IMR-90 (cell line): ENCODE measurements at regions not wholly inside any gene's neighbourhood (a gene's known extent, or its start where the extent isn't known, plus 50 kb on each side); places are given as distances from the start of the nearest gene placed in this dataset.

ENCODE experiments used
- ATAC-seq: fragments of 200-7000 bp; cut with Tn5 transposase; 2 replicates; pipeline ENCODE4 v1.9.1; 2020; ENCODE audit warnings: low read depth, mild to moderate bottlenecking, moderate library complexity
- BruUV-seq: library from RNA; stranded (reverse); fragments of 400-500 nt; replicated peaks from 2 replicates; lab custom pipeline; 2021; lab: Mats Ljungman, UMichigan
- CTCF ChIA-PET: fragments of 300-600 bp; formaldehyde crosslinking; extraction: SDS; loops from one replicate; lab custom pipeline; 2021; ENCODE audit warnings: antibody characterized with exemption; lab: Yijun Ruan, JAX
- POLR2A ChIA-PET: fragments of 300-600 bp; sonication (Branson Sonifier 250); formaldehyde crosslinking; loops from one replicate; lab custom pipeline; 2022; ENCODE audit warnings: antibody characterized with exemption; ENCODE audit not compliant: unreplicated experiment; lab: Charles Lee
- DNase-seq: peaks from one replicate; pipeline ENCODE4 v3.0.0; 2013
- H2AFZ ChIP-seq: replicated peaks from 2 replicates; pipeline ENCODE3; 2013; ENCODE audit warnings: low read length, mild to moderate bottlenecking; ENCODE audit not compliant: poor library complexity
- H2AK5ac ChIP-seq: 2 replicates; pipeline ENCODE4 v1.6.1; 2013; ENCODE audit warnings: low read depth, low read length, inconsistent platforms
- H2AK9ac ChIP-seq: replicated peaks from 2 replicates; pipeline ENCODE3; 2013; ENCODE audit warnings: mild to moderate bottlenecking, low read depth, low read length, moderate library complexity; ENCODE audit not compliant: poor library complexity
- H2BK120ac ChIP-seq: 2 replicates; pipeline ENCODE4 v1.6.1; 2013; ENCODE audit warnings: low read depth, low read length, inconsistent platforms
- H2BK15ac ChIP-seq: 3 replicates; pipeline ENCODE4 v1.6.1; 2013; ENCODE audit warnings: low read depth, low read length, inconsistent platforms
- H2BK20ac ChIP-seq: 2 replicates; pipeline ENCODE4 v1.6.1; 2013; ENCODE audit warnings: low read depth, mild to moderate bottlenecking, inconsistent platforms, low read length, moderate library complexity
- H2BK5ac ChIP-seq: 2 replicates; pipeline ENCODE4 v1.6.1; 2013; ENCODE audit warnings: mild to moderate bottlenecking, low read depth, low read length, inconsistent platforms; ENCODE audit not compliant: poor library complexity, severe bottlenecking
- H3K14ac ChIP-seq: replicated peaks from 2 replicates; pipeline ENCODE4 v1.6.1; 2013; ENCODE audit warnings: low read depth, low read length, inconsistent platforms
- H3K18ac ChIP-seq: 2 replicates; pipeline ENCODE4 v1.6.1; 2013; ENCODE audit warnings: low read depth, low read length, control low read depth
- H3K23ac ChIP-seq: 2 replicates; pipeline ENCODE4 v1.6.1; 2013; ENCODE audit warnings: low read depth, low read length, inconsistent platforms
- H3K27ac ChIP-seq: 2 replicates; pipeline ENCODE4 v1.5.1; 2013; ENCODE audit warnings: mild to moderate bottlenecking, control low read depth, low read length; ENCODE audit not compliant: insufficient read depth
- H3K27me3 ChIP-seq: 2 replicates; pipeline ENCODE4 v1.6.1; 2013; ENCODE audit warnings: low read length; ENCODE audit not compliant: control insufficient read depth, insufficient read depth
- H3K36me3 ChIP-seq: 2 replicates; pipeline ENCODE4 v1.6.1; 2013; ENCODE audit warnings: low read length, mixed read lengths; ENCODE audit not compliant: control insufficient read depth, insufficient read depth
- H3K4ac ChIP-seq: 2 replicates; pipeline ENCODE4 v1.6.1; 2013; ENCODE audit warnings: low read depth, low read length, inconsistent platforms
- H3K4me1 ChIP-seq: 2 replicates; pipeline ENCODE4 v1.6.1; 2013; ENCODE audit warnings: low read length, mixed read lengths; ENCODE audit not compliant: control insufficient read depth, insufficient read depth
- H3K4me2 ChIP-seq: 2 replicates; pipeline ENCODE4 v1.6.1; 2013; ENCODE audit warnings: low read depth, mild to moderate bottlenecking, control low read depth, low read length, moderate library complexity
- H3K4me3 ChIP-seq: 2 replicates; pipeline ENCODE4 v1.5.1; 2013; ENCODE audit warnings: low read depth, mild to moderate bottlenecking, control low read depth, low read length, moderate library complexity; ENCODE audit not compliant: insufficient read depth
- H3K56ac ChIP-seq: 2 replicates; pipeline ENCODE4 v1.6.1; 2013; ENCODE audit warnings: low read length, inconsistent platforms; ENCODE audit not compliant: insufficient read depth; ENCODE audit errors: extremely low read depth
- H3K79me1 ChIP-seq, 2 experiments: 2 replicates each; pipeline ENCODE4 v1.6.1; 2013; ENCODE audit warnings: low read length in 2 of 2, inconsistent platforms in 1 of 2, low read depth in 1 of 2
- H3K9ac ChIP-seq: 2 replicates; pipeline ENCODE4 v1.6.1; 2013; ENCODE audit warnings: low read depth, low read length, control low read depth
- H3K9me1 ChIP-seq: 2 replicates; pipeline ENCODE4 v1.6.1; 2013; ENCODE audit warnings: low read length, inconsistent platforms; ENCODE audit not compliant: insufficient read depth
- H3K9me3 ChIP-seq: 2 replicates; pipeline ENCODE4 v1.6.1; 2013; ENCODE audit warnings: low read length; ENCODE audit not compliant: control insufficient read depth, insufficient read depth
- H4K20me1 ChIP-seq: 2 replicates; pipeline ENCODE4 v1.6.1; 2013; ENCODE audit warnings: low read length, inconsistent platforms; ENCODE audit not compliant: insufficient read depth
- H4K5ac ChIP-seq: 2 replicates; pipeline ENCODE4 v1.6.1; 2013; ENCODE audit warnings: mild to moderate bottlenecking, low read depth, low read length, control low read depth
- H4K8ac ChIP-seq, 2 experiments: 2 replicates each; pipeline ENCODE4 v1.6.1; 2013; ENCODE audit warnings: low read depth in 2 of 2, low read length in 2 of 2, control low read depth in 1 of 2, inconsistent platforms in 1 of 2
- H4K91ac ChIP-seq: 2 replicates; pipeline ENCODE4 v1.6.1; 2013; ENCODE audit warnings: low read depth, low read length, inconsistent platforms; ENCODE audit not compliant: insufficient read depth
- BHLHE40 ChIP-seq: fragments of 150-350 bp; IDR thresholded peaks from 2 replicates; pipeline ENCODE4 v1.6.1; 2016; ENCODE audit warnings: mild to moderate bottlenecking, low read depth, low read length
- CEBPB ChIP-seq: IDR thresholded peaks from 2 replicates; pipeline ENCODE4 v1.6.1; 2012; ENCODE audit warnings: low read depth, low read length, improper control_type of control experiment
- CHD1 ChIP-seq: IDR thresholded peaks from 2 replicates; pipeline ENCODE4 v1.6.1; 2012; ENCODE audit warnings: low read depth, low read length, improper control_type of control experiment
- CTCF ChIP-seq: conservative IDR thresholded peaks from 2 replicates; pipeline ENCODE4 v1.5.1; 2012; ENCODE audit warnings: mild to moderate bottlenecking, low read depth, low read length, improper control_type of control experiment
- ELK1 ChIP-seq: fragments of 150-350 bp; IDR thresholded peaks from 2 replicates; pipeline ENCODE4 v1.6.1; 2016; ENCODE audit warnings: low read depth, mild to moderate bottlenecking, low read length, moderate library complexity, borderline replicate concordance
- FOS ChIP-seq: fragments of 150-350 bp; IDR thresholded peaks from 2 replicates; pipeline ENCODE4 v1.6.1; 2016; ENCODE audit warnings: low read depth, low read length
- MAFK ChIP-seq: IDR thresholded peaks from 2 replicates; pipeline ENCODE4 v1.6.1; 2012; ENCODE audit warnings: low read depth, low read length, improper control_type of control experiment
- MAZ ChIP-seq: IDR thresholded peaks from 2 replicates; pipeline ENCODE4 v1.6.1; 2012; ENCODE audit warnings: low read depth, mild to moderate bottlenecking, low read length, improper control_type of control experiment, moderate library complexity, borderline replicate concordance
- MXI1 ChIP-seq: IDR thresholded peaks from 2 replicates; pipeline ENCODE4 v1.6.1; 2012; ENCODE audit warnings: low read depth, mild to moderate bottlenecking, low read length, moderate library complexity, borderline replicate concordance
- NFE2L2 ChIP-seq: fragments of 150-350 bp; IDR thresholded peaks from 2 replicates; pipeline ENCODE4 v1.6.1; 2016; ENCODE audit warnings: low read depth, mild to moderate bottlenecking, low read length
- RAD21 ChIP-seq: IDR thresholded peaks from 2 replicates; pipeline ENCODE4 v1.6.1; 2012; ENCODE audit warnings: low read length, improper control_type of control experiment
- RCOR1 ChIP-seq: IDR thresholded peaks from 2 replicates; pipeline ENCODE4 v1.6.1; 2012; ENCODE audit warnings: mild to moderate bottlenecking, low read length, improper control_type of control experiment; ENCODE audit not compliant: insufficient replicate concordance
- RFX5 ChIP-seq: IDR thresholded peaks from 2 replicates; pipeline ENCODE4 v1.8.0; 2012; ENCODE audit warnings: low read depth, mild to moderate bottlenecking, low read length, moderate library complexity
- SMC3 ChIP-seq: fragments of 150-350 bp; IDR thresholded peaks from 2 replicates; pipeline ENCODE4 v1.6.1; 2016; ENCODE audit warnings: low read depth, mild to moderate bottlenecking, antibody characterized with exemption, low read length, moderate library complexity
- WGBS, 2 experiments: methylation state at CpG; one replicate each; pipeline versions ENCODE4 v1.1.5 to v1.1.7; 2013; ENCODE audit warnings: missing lambda C conversion rate in 2 of 2; ENCODE audit not compliant: insufficient read length in 1 of 2; ENCODE audit errors: extremely low coverage in 2 of 2; 5-methylcytosine and 5-hydroxymethylcytosine counted together
- dilution Hi-C: fragments of 300-500 bp; cut with HindIII; formaldehyde crosslinking; loops from one replicate; pipeline ENCODE4 v1.14.3; 2018; ENCODE audit warnings: low sequenced_read_pairs; ENCODE audit not compliant: unreplicated experiment
- in situ Hi-C: fragments of 300-500 bp; cut with MboI; formaldehyde crosslinking; loops from 3 replicates; pipeline ENCODE4 v1.14.3; 2019; ENCODE audit warnings: low sequenced_read_pairs, inconsistent platforms, mixed read lengths
- intact Hi-C: fragments of 100-400 bp; cut with micrococcal nuclease; formaldehyde crosslinking; loops from 2 replicates; pipeline ENCODE4 v1.10.0; 2022

GRCh38 chr2:129325151-129325550 lies 654.3 kb upstream of the RAB6C start:
- POLR2A ChIA-PET: no interaction called here
- in situ Hi-C loops: no loop called here
- H4K5ac ChIP-seq: no peak overlapping the region

More at GRCh38 chr2:129325151-129325550, 654.3 kb upstream of the RAB6C start:
- H3K18ac ChIP-seq: no peak overlapping the region
- H3K36me3 ChIP-seq: no peaks in the 10 kb centered on the region
- H3K27ac ChIP-seq: no peak overlapping the region
- no peak overlapping the region for H2BK15ac ChIP-seq
- H3K23ac ChIP-seq: no peak overlapping the region
- ATAC-seq (no peak), DNase-seq (no peak)
- H2BK5ac ChIP-seq: no peak overlapping the region
- no peak overlapping the region for H2AK9ac ChIP-seq
- H3K4ac ChIP-seq: no peak overlapping the region
- no peak overlapping the region for H3K4me2 ChIP-seq
- no peak overlapping the region for H4K8ac ChIP-seq
- no CpG with 5 or more reads among the region's 2 CpGs for WGBS, 2 experiments
- no peaks in the 10 kb centered on the region for H3K79me1 ChIP-seq
- intact Hi-C loops (no loop called here), dilution Hi-C loops (no loop called here)
- H2AK5ac ChIP-seq: no peak overlapping the region
- no peak overlapping the region for H2AFZ ChIP-seq
- H3K14ac ChIP-seq: no peak overlapping the region
- H3K27me3 ChIP-seq: no peaks in the 10 kb centered on the region
- no peaks in the 10 kb centered on the region for H4K20me1 ChIP-seq
- no peak overlapping the region for H2BK120ac ChIP-seq
- H2BK20ac ChIP-seq: no peak overlapping the region
- no peak for TF ChIP-seq MXI1
- no peak for TF ChIP-seq RAD21
- no peak for TF ChIP-seq MAZ
- no peak for TF ChIP-seq RCOR1
- TF ChIP-seq MAFK: no peak
- TF ChIP-seq ELK1: no peak
- no peak for TF ChIP-seq CTCF
- TF ChIP-seq CHD1: no peak
- no peak for TF ChIP-seq CEBPB
- TF ChIP-seq RFX5: no peak
- TF ChIP-seq SMC3: no peak
- TF ChIP-seq BHLHE40: no peak
- no peak for TF ChIP-seq NFE2L2
- TF ChIP-seq FOS: no peak
- H3K4me3 ChIP-seq: no peak overlapping the region
- no peak overlapping the region for H3K56ac ChIP-seq
- no peaks in the 10 kb centered on the region for H3K9me1 ChIP-seq
- no peak overlapping the region for H3K9ac ChIP-seq
- peaks cover 20% of the 10 kb centered on the region for H3K9me3 ChIP-seq
- no peak overlapping the region for H4K91ac ChIP-seq
- no TSS peak for BruUV-seq
- no peaks in the 10 kb centered on the region for H3K4me1 ChIP-seq
- CTCF ChIA-PET: no interaction called here
